ENCODE measurements at regions not wholly inside any gene's neighbourhood (a gene's known extent, or its start where the extent isn't known, plus 50 kb on each side); places are given as distances from the start of the nearest gene placed in this dataset.

- DNase-seq (ENCODE audit: low spot score), result no peak
Observed at GRCh38 chr3:104561324-104561723, 805.4 kb upstream of the ALCAM start.

- DNase-seq (ENCODE audit: low spot score), result no peak
Observed at GRCh38 chr3:104564045-104564643, 802.6 kb upstream of the ALCAM start.

GRCh38 chr3:104566054-104566453, 800.7 kb upstream of the ALCAM start:
- DNase-seq (ENCODE audit: low spot score), result no peak

- DNase-seq (ENCODE audit: low spot score), result no peak
Observed at GRCh38 chr3:104575634-104576033, 791.1 kb upstream of the ALCAM start.

GRCh38 chr3:104578558-104578957, 788.2 kb upstream of the ALCAM start:
- DNase-seq (ENCODE audit: low spot score), result no peak

GRCh38 chr3:104582092-104582491, 784.6 kb upstream of the ALCAM start:
- DNase-seq (ENCODE audit: low spot score), result no peak

GRCh38 chr3:104584682-104585081, 782.0 kb upstream of the ALCAM start:
- DNase-seq (ENCODE audit: low spot score), result no peak

- no peak for DNase-seq (ENCODE audit: low spot score)
Observed at GRCh38 chr3:104586344-104586743, 780.4 kb upstream of the ALCAM start.

GRCh38 chr3:104588442-104588841, 778.3 kb upstream of the ALCAM start:
- DNase-seq (ENCODE audit: low spot score), result no peak

- no peak for DNase-seq (ENCODE audit: low spot score)
Observed at GRCh38 chr3:104591776-104592175, 774.9 kb upstream of the ALCAM start.

- DNase-seq (ENCODE audit: low spot score), result no peak
Observed at GRCh38 chr3:104594491-104594890, 772.2 kb upstream of the ALCAM start.

- no peak for DNase-seq (ENCODE audit: low spot score)
Observed at GRCh38 chr3:104596054-104596453, 770.7 kb upstream of the ALCAM start.

- peak; percentile 7 for DNase-seq (ENCODE audit: low spot score)
Observed at GRCh38 chr3:104596551-104596950, 770.2 kb upstream of the ALCAM start.

GRCh38 chr3:104598848-104599511, 767.7 kb upstream of the ALCAM start:
- no peak for DNase-seq (ENCODE audit: low spot score)

GRCh38 chr3:104604326-104605010, 762.2 kb upstream of the ALCAM start:
- no peak for DNase-seq (ENCODE audit: low spot score)

GRCh38 chr3:104606812-104607211, 759.9 kb upstream of the ALCAM start:
- DNase-seq (ENCODE audit: low spot score), result no peak

- no peak for DNase-seq (ENCODE audit: low spot score)
Observed at GRCh38 chr3:104610730-104611652, 755.7 kb upstream of the ALCAM start.

- no peak for DNase-seq (ENCODE audit: low spot score)
Observed at GRCh38 chr3:104612218-104612617, 754.5 kb upstream of the ALCAM start.

GRCh38 chr3:104614564-104614963, 752.1 kb upstream of the ALCAM start:
- no peak for DNase-seq (ENCODE audit: low spot score)

GRCh38 chr3:104628185-104628789, 738.4 kb upstream of the ALCAM start:
- peak; percentile 24 for DNase-seq (ENCODE audit: low spot score)

- no peak for DNase-seq (ENCODE audit: low spot score)
Observed at GRCh38 chr3:104629038-104629437, 737.7 kb upstream of the ALCAM start.

- no peak for DNase-seq (ENCODE audit: low spot score)
Observed at GRCh38 chr3:104631254-104631653, 735.5 kb upstream of the ALCAM start.

All from HuH-7 (cell line).